WI38 (cell line): ENCODE measurements at regions not wholly inside any gene's neighbourhood (a gene's known extent, or its start where the extent isn't known, plus 50 kb on each side); places are given as distances from the start of the nearest gene placed in this dataset.
A peak's percentile ranks its signal among the peaks of the same experiment; 100 is the strongest.

Experiments
- H3K4me3 ChIP-seq: 2 replicates; pipeline ENCODE4 v1.5.1; 2011; ENCODE audit warnings: low read depth, mild to moderate bottlenecking, control low read depth, low read length
- CTCF ChIP-seq: IDR thresholded peaks from 2 replicates; pipeline ENCODE4 v1.5.1; 2012; ENCODE audit warnings: low read depth, mild to moderate bottlenecking, control low read depth, low read length

- no peak overlapping the region for H3K4me3 ChIP-seq
Measured at GRCh38 chr1:87591492-87591891, 262.8 kb downstream of the LMO4 start.

DNA sequence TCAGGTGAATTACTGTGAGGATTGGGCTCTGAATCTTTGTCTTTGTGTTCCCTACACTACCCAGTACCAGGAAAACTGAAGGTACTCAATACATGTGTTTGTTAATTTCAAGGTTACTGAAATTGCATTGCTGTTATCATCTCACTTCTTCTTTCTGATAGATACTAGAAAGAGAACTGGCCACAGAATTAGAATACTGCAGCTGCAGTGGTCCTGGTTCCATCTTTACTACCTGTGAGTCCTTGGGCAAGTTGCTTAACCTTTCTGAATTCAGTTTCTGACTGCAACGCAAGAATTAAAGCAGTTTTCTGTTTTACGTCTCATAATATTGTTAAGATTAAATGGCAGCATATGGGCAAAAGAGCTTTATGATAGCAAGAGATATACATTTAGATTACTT, 263.5 kb downstream of the LMO4 start:
- H3K4me3 ChIP-seq: no peak overlapping the region
- TF ChIP-seq CTCF: no peak

More at GRCh38 chr1:87591492-87591891, 262.8 kb downstream of the LMO4 start:
- no peak for TF ChIP-seq CTCF

- no peak for TF ChIP-seq CTCF
- no peak overlapping the region for H3K4me3 ChIP-seq
Measured at GRCh38 chr1:87594736-87595383, 266.2 kb downstream of the LMO4 start.

DNA sequence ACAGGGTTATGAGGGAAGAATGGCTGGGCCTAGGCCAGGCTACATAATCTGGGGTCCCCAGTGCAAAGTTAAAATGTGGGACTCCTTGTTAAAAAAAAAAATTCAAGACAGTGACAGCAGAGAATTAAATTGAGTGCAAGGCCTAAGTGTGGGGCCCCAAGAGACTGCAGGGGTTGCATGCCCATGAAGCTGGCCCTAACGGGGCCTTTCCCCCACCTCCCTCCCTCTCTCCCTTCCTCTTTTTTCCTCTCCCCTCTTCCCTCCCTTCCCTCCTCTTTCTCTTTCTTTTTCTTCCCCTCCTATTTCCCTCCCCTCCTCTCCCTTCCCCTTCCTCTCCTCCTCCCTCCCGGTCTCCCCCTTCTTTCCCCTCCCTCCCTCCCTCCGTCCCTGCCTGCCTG, 266.7 kb downstream of the LMO4 start:
- no peak overlapping the region for H3K4me3 ChIP-seq
- no peak for TF ChIP-seq CTCF

DNA sequence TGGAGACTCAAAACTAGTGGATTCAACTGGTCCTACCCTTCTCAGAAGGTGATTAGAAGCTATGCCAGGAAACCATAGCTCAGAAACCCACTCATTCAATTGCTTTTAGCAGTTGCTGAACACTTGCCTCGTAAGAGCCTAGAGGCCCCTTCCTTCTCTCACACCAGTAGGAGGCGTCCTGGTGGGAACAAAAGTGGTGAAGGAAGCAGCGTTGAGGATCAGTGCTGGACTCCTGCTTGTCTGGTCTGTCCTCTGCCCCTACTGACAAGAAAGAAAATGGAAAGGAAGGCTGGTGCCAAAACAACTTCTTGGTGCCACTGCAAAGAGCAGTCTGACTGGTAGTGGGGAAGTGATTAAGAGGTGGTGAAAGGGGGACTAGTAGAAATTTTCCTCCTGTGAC, 269.7 kb downstream of the LMO4 start:
- 0 out of 2 replicates have a peak, but pooled peaks have one; percentile 9 for TF ChIP-seq CTCF
- no peak overlapping the region for H3K4me3 ChIP-seq

GRCh38 chr1:87599569-87599968, 270.9 kb downstream of the LMO4 start:
- TF ChIP-seq CTCF: no peak
- H3K4me3 ChIP-seq: no peak overlapping the region

DNA sequence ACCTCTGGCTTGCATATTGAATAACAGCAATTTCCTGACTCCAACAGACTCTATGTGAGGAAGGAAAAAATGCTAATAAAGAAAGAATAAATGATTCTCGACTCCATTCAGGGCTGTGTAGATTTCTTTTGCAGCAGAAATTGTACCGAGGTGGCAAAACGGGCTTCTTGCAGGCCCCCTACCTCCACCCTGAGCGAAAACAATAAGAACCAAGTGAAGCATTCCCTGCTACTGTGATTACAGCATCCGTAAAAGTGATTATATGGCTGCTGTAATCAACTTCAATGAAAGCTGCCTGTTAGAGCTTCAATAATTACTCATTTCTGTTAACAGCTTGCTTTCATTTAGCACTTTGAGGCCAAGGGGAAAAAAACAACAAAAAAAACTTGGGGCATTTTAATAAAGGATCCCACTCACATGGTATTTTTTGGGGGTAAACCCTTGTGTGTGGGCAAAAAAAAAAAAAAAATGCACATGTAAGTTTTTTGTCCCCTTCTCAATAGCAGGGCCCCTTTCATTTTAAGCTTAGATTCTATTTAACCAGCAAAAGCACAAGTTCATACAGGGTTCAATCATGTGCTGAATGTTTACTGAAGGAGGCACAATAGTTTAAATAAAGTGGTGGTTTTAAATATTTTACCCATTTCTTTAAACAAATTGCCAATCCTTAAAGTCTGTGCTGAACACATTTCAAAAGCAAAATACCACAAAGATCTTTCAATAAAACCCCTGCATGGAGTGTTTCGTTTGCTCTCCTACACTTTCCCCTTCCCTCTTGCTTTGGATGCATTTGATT, 271.6 kb downstream of the LMO4 start:
- no peak for TF ChIP-seq CTCF
- H3K4me3 ChIP-seq: no peak overlapping the region
